Large intestine (tissue), 3 donors: ENCODE measurements at regions not wholly inside any gene's neighbourhood (a gene's known extent, or its start where the extent isn't known, plus 50 kb on each side); places are given as distances from the start of the nearest gene placed in this dataset.

Experiments used
- DNase-seq, 2 donors: peaks; one replicate each; pipeline versions ENCODE4 v3.0.0 to v3.0.0-alpha.2; 2013
- H3K27ac ChIP-seq: one replicate; pipeline ENCODE4 v1.5.1; 2013; ENCODE audit warnings: low read length
- H3K27me3 ChIP-seq: 2 replicates; pipeline ENCODE4 v1.6.1; 2013; ENCODE audit warnings: low read length; ENCODE audit not compliant: control insufficient read depth, insufficient read depth
- H3K36me3 ChIP-seq: 2 replicates; pipeline ENCODE4 v1.6.1; 2013; ENCODE audit warnings: low read length; ENCODE audit not compliant: control insufficient read depth, insufficient read depth
- H3K4me1 ChIP-seq: one replicate; pipeline ENCODE4 v1.6.1; 2013; ENCODE audit warnings: low read length; ENCODE audit not compliant: control insufficient read depth, insufficient read depth
- H3K4me3 ChIP-seq: one replicate; pipeline ENCODE4 v1.5.1; 2013; ENCODE audit warnings: low read length
- H3K9me3 ChIP-seq: one replicate; pipeline ENCODE4 v1.6.1; 2013; ENCODE audit warnings: mild to moderate bottlenecking, low read depth, low read length, moderate library complexity; ENCODE audit not compliant: control insufficient read depth
- WGBS: methylation state at CpG from one replicate; pipeline ENCODE4 v1.1.5; 2013; ENCODE audit warnings: low lambda C conversion rate; ENCODE audit not compliant: insufficient coverage; 5-methylcytosine and 5-hydroxymethylcytosine counted together

DNA sequence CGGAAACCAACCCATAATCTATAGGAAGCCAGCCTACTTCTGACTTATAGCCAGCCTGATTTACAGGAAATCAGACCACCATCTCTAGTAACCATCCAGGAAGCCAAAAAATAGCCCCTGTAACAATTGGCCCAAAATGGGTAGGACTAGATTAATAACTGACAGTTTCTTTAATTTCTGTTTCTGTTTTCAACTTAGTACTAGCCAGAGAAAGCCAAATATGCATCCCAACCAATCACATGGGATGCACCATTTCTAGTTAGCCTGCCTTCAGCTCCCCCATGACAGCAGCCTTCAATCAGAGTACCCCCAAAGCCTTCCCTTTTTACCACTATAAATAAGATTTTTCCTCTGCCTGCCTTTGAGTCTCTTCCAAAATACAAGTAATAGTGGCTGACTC, 239.1 kb upstream of the GADL1 start:
- no peaks in the 10 kb centered on the region for H3K27me3 ChIP-seq
- no peak overlapping the region for H3K27ac ChIP-seq
- H3K36me3 ChIP-seq: no peaks in the 10 kb centered on the region
- WGBS: 100% methylated on average over 1 of the region's 1 CpG
- DNase-seq: no peak
- H3K4me3 ChIP-seq: no peak overlapping the region
- H3K4me1 ChIP-seq: no peaks in the 10 kb centered on the region
- no peaks in the 10 kb centered on the region for H3K9me3 ChIP-seq

DNA sequence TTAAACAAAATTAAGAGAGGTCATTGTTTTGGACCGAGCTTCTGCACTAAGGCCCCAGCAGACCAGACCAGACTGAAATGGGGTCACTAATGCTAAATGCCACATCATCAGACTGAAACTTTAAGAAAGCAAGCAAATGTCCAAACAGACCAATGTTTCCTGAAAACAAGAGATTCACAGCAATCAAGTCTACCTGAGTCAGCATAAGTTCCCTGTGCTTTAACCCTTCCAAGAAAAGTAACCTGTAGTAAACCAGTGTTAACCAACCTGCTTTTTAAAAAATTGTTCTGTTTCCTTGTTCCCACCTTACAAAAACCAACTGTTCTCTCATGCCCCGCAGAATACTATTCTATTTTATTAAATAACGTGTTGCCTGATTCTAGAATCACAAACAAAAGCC, 241.1 kb upstream of the GADL1 start:
- 78% methylated on average over 3 of the region's 3 CpGs for WGBS
- H3K27ac ChIP-seq: no peak overlapping the region
- no peaks in the 10 kb centered on the region for H3K4me1 ChIP-seq
- no peaks in the 10 kb centered on the region for H3K27me3 ChIP-seq
- no peaks in the 10 kb centered on the region for H3K36me3 ChIP-seq
- no peak for DNase-seq
- H3K4me3 ChIP-seq: no peak overlapping the region
- H3K9me3 ChIP-seq: no peaks in the 10 kb centered on the region

DNA sequence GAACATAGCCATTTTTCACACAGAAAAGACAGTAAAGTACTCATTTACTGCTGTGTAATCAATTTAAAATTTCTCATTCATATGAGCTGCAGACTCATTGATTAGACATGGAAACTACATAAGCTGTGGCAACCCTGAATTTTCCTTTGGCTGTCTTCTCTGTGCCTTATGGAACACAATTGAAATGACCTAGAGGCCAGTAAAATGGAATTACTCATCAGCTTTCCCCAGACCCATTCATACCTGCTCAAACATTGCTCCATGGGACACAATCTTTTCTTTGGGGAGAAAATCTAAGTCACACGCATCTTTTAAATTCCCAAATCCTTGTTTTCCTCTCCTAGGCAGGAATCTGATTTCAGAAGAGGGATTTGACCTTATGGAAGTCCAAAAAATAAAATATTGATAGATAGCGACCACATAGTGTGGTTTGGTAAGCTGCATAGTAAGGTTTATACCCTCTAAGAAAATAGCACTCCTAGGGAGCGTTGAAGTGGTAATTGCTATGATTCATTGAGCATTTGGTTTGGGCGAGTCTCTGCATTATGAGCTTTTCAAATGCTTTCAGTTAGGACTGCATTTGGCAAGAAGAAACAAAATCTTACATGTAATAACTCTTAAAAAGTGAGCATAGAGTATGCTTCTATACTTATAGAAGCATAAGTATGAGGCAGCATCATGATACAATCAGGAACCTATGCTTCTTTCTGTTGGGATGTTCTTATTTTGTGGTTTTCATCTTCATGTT, 243.4 kb upstream of the GADL1 start:
- H3K9me3 ChIP-seq: no peaks in the 10 kb centered on the region
- H3K4me1 ChIP-seq: no peaks in the 10 kb centered on the region
- no peak overlapping the region for H3K27ac ChIP-seq
- no peaks in the 10 kb centered on the region for H3K36me3 ChIP-seq
- no peaks in the 10 kb centered on the region for H3K27me3 ChIP-seq
- 90% methylated on average over 2 of the region's 4 CpGs for WGBS
- no peak overlapping the region for H3K4me3 ChIP-seq
- no peak for DNase-seq

DNA sequence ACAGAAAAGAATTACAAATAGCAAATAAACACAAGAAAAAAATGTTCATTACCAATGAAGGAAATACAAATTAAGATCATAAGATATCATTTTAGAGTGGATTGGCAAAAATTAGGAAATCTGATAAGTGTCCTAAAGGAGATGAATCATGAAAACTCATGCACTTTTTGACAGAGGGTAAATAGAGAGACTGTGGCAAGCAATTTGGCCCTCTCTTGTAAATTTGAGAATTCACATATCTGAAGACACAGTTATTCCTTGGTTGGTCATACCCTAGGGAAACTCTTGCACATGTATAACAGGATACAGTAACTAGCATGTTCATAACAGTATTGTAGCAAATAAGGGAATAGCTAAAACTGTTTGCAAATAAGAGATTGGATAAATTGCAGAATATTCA, 246.0 kb upstream of the GADL1 start:
- no peak for DNase-seq
- no peaks in the 10 kb centered on the region for H3K9me3 ChIP-seq
- no peaks in the 10 kb centered on the region for H3K36me3 ChIP-seq
- H3K27me3 ChIP-seq: no peaks in the 10 kb centered on the region
- no peaks in the 10 kb centered on the region for H3K4me1 ChIP-seq
- no peak overlapping the region for H3K4me3 ChIP-seq
- H3K27ac ChIP-seq: no peak overlapping the region

DNA sequence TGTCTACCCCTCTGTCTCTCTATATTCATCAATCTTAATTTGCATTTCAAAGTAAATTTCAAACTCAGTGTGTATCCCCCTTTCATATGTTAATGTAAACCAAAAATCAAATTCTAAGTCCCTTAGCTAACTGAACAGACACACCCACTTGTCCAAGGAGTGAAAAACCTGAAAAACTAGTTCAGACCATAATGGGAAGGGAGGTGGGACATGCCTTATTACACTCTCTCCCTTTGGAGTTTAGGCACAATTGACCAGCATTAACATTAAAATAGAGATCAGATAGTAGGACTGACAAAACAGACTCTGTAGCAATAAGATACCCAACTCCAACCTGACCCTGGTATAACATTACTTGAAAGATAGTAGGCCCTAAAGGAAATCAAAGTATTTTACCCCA, 247.7 kb upstream of the GADL1 start:
- no peak overlapping the region for H3K27ac ChIP-seq
- H3K27me3 ChIP-seq: no peaks in the 10 kb centered on the region
- no peaks in the 10 kb centered on the region for H3K4me1 ChIP-seq
- no peaks in the 10 kb centered on the region for H3K9me3 ChIP-seq
- H3K4me3 ChIP-seq: no peak overlapping the region
- H3K36me3 ChIP-seq: no peaks in the 10 kb centered on the region
- DNase-seq: no peak

DNA sequence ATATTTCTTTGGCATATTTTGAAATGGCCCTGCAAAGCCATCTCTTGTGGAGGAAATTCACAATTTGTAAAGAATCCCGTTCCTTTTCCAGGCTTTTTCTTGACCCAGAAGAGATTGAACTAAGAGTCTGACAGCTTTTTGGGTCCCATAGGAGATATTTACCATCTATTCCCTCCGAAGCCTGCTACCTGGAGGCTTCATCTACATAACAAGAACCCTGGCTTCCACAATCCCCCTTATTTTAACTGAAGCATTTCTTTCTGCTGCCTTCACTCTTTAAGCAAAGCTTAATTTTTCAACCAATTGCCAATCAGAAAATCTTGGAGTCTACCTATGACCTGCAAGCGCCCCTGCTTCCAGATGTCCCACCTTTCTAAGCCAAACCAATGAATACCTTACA, 248.1 kb upstream of the GADL1 start:
- WGBS: no CpG with 5 or more reads among the region's 3 CpGs
- H3K4me1 ChIP-seq: no peaks in the 10 kb centered on the region
- no peaks in the 10 kb centered on the region for H3K27me3 ChIP-seq
- DNase-seq: no peak
- no peaks in the 10 kb centered on the region for H3K9me3 ChIP-seq
- H3K27ac ChIP-seq: no peak overlapping the region
- no peaks in the 10 kb centered on the region for H3K36me3 ChIP-seq
- H3K4me3 ChIP-seq: no peak overlapping the region

DNA sequence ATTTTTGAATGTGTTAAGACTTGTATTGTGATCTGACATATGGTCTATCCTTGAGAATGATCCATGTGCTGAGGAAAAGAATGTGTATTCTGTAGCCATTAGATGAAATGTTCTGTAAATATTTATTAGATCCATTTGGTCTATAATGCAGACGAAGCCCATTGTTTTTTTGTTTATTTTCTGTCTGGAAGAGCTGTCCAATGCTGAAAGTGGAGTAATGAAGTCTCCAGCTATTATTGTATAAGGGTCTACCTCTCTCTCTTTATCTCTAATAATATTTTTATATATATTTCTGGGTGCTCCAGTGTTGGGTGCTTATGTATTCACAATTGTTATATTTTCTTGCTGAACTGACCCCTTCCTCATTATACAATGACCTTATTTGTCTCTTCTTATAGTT, 250.6 kb upstream of the GADL1 start:
- no peak for DNase-seq
- Histone ChIP-seq H3K4me3 (no peak overlapping the region), H3K27ac (no peak overlapping the region), H3K9me3 (no peaks in the 10 kb centered on the region), H3K27me3 (no peaks in the 10 kb centered on the region), H3K36me3 (no peaks in the 10 kb centered on the region), H3K4me1 (no peaks in the 10 kb centered on the region)
- 50% methylated on average over 1 of the region's 1 CpG for WGBS

DNA sequence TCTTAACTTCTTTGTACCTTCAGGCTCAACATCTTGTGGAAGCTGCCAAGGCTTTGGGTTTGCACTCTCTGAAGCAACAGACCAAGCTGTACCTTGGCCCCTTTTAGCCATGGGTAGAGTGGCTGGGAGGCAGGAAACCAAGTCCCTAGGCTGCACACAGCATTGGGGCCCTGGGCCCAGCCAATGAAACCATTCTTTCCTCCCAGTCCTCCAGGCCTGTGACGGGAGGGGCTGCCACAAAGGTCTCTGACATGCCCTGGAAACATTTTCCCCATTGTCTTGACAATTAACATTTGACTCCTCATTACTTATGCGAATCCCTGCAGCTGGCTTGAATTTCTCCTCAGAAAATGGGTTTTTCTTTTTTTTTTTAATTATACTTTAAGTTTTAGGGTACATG, 253.1 kb upstream of the GADL1 start:
- H3K36me3 ChIP-seq: no peaks in the 10 kb centered on the region
- H3K4me3 ChIP-seq: no peak overlapping the region
- no peaks in the 10 kb centered on the region for H3K27me3 ChIP-seq
- H3K27ac ChIP-seq: no peak overlapping the region
- no peaks in the 10 kb centered on the region for H3K9me3 ChIP-seq
- no peak for DNase-seq
- no peaks in the 10 kb centered on the region for H3K4me1 ChIP-seq
- 88% methylated on average over 1 of the region's 2 CpGs for WGBS

DNA sequence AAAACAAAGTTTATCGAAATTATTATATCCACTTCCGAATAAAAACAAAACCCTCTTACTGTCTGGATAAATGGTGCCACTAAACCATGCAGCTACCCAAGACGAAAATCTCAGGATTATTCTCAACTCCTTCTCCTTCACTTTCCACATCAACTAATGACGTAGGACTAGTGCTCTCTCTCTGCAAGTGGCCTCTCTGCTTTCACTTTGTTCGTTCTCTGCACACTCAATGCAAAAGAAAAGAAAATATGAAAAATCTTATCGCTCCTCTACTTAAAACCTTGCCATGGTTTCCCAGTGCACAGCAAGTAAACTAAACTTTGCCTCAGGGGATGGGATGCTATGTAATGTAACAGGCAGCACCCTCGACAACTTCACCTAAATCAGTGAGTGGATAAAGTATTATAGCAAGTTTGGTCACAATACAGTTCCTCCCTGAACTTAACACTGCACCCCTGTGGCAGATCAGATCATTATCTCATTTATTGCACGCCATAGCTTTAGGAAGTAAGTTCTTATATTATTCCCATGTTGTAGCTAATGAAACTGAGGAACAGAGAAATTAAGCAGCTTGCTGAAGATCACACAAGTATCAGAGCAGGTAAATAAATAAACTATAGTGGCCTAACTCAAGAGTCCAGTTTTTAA, 262.7 kb upstream of the GADL1 start:
- H3K4me3 ChIP-seq: no peak overlapping the region
- no peaks in the 10 kb centered on the region for H3K9me3 ChIP-seq
- H3K27me3 ChIP-seq: no peaks in the 10 kb centered on the region
- no peak overlapping the region for H3K27ac ChIP-seq
- no peaks in the 10 kb centered on the region for H3K4me1 ChIP-seq
- 100% methylated on average over 2 of the region's 8 CpGs for WGBS
- H3K36me3 ChIP-seq: no peaks in the 10 kb centered on the region
- DNase-seq: no peak

DNA sequence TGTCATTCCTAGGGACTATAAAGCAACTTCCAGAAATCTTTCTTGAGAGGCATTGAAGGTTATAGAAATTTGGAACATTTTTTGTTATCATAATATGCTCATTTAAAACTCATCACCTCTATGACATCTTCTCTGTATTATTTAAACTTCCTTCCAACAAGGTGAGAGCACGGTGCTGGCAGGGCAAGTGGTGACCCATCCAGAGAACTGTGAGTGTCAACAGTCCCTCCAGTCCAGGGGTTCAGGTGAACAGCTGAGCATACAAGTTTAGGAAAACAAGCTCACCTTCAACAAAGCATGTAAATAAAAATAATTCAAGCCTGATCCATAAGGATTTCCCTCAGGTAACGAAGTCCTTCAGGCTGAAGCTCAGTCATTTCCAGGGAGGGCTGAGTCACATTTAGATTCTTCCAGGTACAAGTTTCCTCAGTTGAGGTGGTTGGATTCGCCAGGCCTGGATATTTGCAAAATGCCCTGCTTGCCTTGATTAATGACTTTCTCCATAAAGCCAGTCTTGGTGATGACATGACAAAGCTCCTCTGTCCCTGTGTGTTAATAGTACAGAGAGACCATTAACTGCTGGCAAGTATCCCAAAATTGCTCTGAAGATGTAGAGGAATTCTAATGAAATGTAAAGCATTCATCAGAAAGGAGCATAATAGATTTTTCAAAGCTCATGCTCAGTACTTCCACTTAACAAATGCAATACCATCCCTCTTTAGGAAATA, 263.6 kb upstream of the GADL1 start:
- no peak overlapping the region for H3K27ac ChIP-seq
- H3K4me1 ChIP-seq: no peaks in the 10 kb centered on the region
- no CpG with 5 or more reads among the region's 3 CpGs for WGBS
- H3K4me3 ChIP-seq: no peak overlapping the region
- H3K9me3 ChIP-seq: no peaks in the 10 kb centered on the region
- H3K27me3 ChIP-seq: no peaks in the 10 kb centered on the region
- DNase-seq: no peak
- no peaks in the 10 kb centered on the region for H3K36me3 ChIP-seq
